Fibroblast of pulmonary artery (primary cell): ENCODE measurements at regions not wholly inside any gene's neighbourhood (a gene's known extent, or its start where the extent isn't known, plus 50 kb on each side); places are given as distances from the start of the nearest gene placed in this dataset.

Experiments
- DNase-seq: peaks from one replicate; pipeline ENCODE4 v3.0.0-alpha.2; 2010; ENCODE audit warnings: low read depth
- H3K4me3 ChIP-seq: replicated peaks from 2 replicates; pipeline ENCODE4 v1.5.1; 2011; ENCODE audit warnings: low read depth, mild to moderate bottlenecking, control low read depth, low read length, moderate library complexity
- CTCF ChIP-seq: IDR thresholded peaks from 2 replicates; pipeline ENCODE4 v1.5.1; 2011; ENCODE audit warnings: mild to moderate bottlenecking, control low read depth, low read length, inconsistent platforms; ENCODE audit errors: missing control alignments

- H3K4me3 ChIP-seq = no peak overlapping the region
- TF ChIP-seq CTCF = no peak
- no peak for DNase-seq
Measured at GRCh38 chr18:64852281-64852680, 703.4 kb upstream of the LINC00305 start.

GRCh38 chr18:64851726-64852125, 702.8 kb upstream of the LINC00305 start:
- no peak overlapping the region for H3K4me3 ChIP-seq
- TF ChIP-seq CTCF = no peak
- DNase-seq = no peak

DNA sequence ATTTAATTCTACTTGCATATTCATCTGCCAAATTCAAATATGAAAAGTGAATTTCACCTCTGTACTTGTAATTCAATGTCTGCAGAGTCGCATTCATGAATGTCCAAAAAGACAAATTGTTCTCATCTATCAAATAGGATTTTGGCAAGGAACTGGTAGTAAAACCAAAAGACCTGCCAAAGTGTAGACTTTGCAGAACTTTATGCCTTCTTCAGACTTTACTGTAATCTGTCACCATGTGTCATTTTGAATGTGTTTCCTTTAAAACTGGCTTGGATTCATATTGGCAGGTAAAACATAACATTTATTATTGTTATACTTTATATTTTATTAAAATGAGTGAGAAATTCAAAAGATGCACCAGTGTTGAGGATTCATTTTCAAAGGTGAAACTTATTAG, 701.9 kb upstream of the LINC00305 start:
- no peak for DNase-seq
- TF ChIP-seq CTCF = no peak
- H3K4me3 ChIP-seq = no peak overlapping the region

DNA sequence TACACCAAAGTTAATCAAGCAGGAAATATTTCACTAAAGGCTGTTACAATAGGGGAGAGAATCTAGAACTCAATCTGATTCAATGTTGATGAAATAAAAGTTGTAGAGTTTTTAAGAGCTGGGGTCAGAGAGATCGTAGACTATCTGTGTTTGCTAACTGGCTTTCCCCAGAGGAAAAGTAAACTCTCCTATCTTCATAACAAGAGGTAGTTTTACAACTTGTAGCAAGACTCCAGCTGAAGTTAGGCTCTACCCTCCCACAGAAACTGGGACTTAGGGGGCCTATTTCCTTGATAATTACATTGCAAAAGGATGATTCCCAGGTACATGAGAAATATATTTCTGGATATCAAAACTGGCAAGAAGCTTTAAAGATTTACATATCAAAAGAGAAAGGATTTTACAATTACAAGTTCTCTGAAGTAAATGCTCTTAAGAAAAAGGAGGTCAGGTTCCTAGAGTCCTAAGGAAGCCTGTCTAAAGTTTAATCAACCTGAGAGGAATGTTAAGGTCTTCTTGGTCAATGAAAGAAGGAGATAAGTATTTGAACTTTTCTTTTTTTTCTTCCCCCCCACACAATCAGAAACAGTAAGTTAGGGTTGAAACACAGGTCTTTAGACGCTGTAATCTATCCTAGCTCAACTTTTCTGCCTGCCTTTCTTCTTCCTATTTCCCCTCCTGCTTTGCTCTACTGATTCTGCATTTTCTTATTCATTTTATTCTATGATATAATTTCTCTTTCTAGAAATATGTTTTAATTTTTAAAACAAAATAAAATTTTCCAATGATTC, 692.2 kb upstream of the LINC00305 start:
- TF ChIP-seq CTCF = no peak
- H3K4me3 ChIP-seq = no peak overlapping the region
- no peak for DNase-seq

DNA sequence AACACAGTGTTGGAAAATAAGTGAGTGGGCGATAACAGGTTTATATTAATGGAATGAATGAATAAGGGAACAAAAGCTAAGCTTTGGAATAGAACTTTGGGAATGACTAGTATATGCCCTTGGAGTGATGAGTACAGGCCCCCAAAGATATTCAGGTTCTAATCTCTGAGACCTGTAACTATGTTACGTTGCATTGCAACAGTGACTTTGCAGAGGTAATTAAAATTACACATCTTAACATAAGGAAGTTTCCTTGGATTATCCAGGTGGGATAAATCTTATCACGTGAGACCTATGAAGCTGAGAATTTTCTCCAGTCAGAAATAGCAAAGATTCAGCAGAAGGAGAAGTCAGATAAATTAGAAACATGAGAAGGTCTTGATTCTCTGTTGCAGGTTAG, 661.5 kb upstream of the LINC00305 start:
- H3K4me3 ChIP-seq = no peak overlapping the region
- TF ChIP-seq CTCF = no peak
- DNase-seq = no peak

DNA sequence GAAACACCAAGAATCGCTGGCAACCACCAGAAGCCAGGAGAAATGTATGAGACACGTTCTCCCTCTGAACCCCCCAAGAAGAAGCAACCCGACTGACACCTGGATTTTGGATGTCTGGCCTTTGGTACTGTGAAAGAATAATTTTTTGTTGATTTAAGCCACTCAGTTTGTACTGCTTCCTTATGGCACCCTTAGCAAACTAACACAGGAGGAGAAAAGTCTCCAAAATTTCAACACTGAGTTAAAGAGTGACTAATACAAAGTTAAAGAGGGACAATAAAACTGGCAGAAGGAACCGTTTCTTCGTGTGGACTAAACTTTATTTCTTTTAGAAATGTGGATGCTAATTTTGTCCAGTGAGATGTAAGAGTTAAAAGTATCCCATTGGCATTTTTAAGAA, 660.9 kb upstream of the LINC00305 start:
- TF ChIP-seq CTCF = no peak
- no peak for DNase-seq
- no peak overlapping the region for H3K4me3 ChIP-seq

DNA sequence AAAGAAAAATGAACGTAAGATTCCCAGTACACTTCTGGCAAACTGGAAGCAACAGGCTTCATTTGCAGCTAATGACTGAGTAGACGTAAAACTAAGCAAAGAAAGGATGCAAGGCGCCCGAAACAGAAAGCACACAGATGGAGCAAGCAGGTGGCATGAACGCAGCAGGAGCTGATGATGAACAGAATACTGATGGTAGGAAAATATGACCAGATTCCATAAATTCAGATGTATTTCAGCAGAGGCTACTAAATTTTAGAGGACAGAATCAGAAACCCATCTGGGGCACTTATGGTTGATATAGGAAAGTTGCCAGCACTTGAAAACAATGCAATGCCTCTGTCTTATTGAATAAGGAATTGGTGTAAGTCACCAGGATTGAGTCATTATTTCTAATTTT, 658.7 kb upstream of the LINC00305 start:
- no peak for DNase-seq
- no peak overlapping the region for H3K4me3 ChIP-seq
- TF ChIP-seq CTCF = no peak
